Tibial artery (tissue), 4 donors: ENCODE measurements at regions not wholly inside any gene's neighbourhood (a gene's known extent, or its start where the extent isn't known, plus 50 kb on each side); places are given as distances from the start of the nearest gene placed in this dataset.
"Not testable (repeated sequence)": the region's sequence is repeated elsewhere in the genome, so short reads cannot be mapped to it uniquely, and the experiment has no call there.

ENCODE experiments used
- DNase-seq, 2 donors: peaks; one replicate each; pipeline ENCODE4 v3.0.0-alpha.2; 2019
- H3K27ac ChIP-seq, 2 donors: fragments of 200-600 bp; sonication (generic) in 1 of 2; 1 replicate in 1 of 2; 2 replicates in 1 of 2; pipeline ENCODE4 v1.5.1; 2018 to 2019; ENCODE audit warnings: mild to moderate bottlenecking in 1 of 2
- H3K27me3 ChIP-seq, 2 donors: fragments of 200-600 bp; sonication (generic) in 1 of 2; one replicate each; pipeline versions ENCODE4 v1.5.1 to v1.6.0; 2016 to 2019
- H3K36me3 ChIP-seq, 3 donors: fragments of 200-600 bp; sonication (generic) in 2 of 3; one replicate each; pipeline ENCODE4 v1.5.1; 2016 to 2019; ENCODE audit warnings: mild to moderate bottlenecking in 2 of 3
- H3K4me1 ChIP-seq, 4 donors: fragments of 200-600 bp; sonication (generic) in 2 of 4; 1 replicate in 3 of 4; 2 replicates in 1 of 4; pipeline ENCODE4 v1.5.1; 2016 to 2019
- H3K4me3 ChIP-seq, 2 donors: fragments of 200-600 bp; sonication (generic) in 1 of 2; 1 replicate in 1 of 2; 2 replicates in 1 of 2; pipeline ENCODE4 v1.5.1; 2018 to 2019; ENCODE audit warnings: mild to moderate bottlenecking in 2 of 2
- H3K9me3 ChIP-seq, 3 donors: fragments of 200-600 bp; sonication (generic) in 1 of 3; one replicate each; pipeline ENCODE4 v1.5.1; 2016 to 2019
- intact Hi-C: fragments of 100-400 bp; cut with DNase I; formaldehyde crosslinking; loops from one replicate; pipeline ENCODE4 v1.15.0; 2023; ENCODE audit warnings: low total_unique reads
- TF ChIP-seq, protein P1 (sequence below), 2 experiments: fragments of 200-600 bp in 1 of 2; fragments of 450-650 bp in 1 of 2; IDR thresholded peaks; one replicate each; pipeline ENCODE4 v1.5.1; 2017 to 2019; ENCODE audit warnings: antibody characterized with exemption in 2 of 2, mild to moderate bottlenecking in 1 of 2, moderate library complexity in 1 of 2

DNA sequence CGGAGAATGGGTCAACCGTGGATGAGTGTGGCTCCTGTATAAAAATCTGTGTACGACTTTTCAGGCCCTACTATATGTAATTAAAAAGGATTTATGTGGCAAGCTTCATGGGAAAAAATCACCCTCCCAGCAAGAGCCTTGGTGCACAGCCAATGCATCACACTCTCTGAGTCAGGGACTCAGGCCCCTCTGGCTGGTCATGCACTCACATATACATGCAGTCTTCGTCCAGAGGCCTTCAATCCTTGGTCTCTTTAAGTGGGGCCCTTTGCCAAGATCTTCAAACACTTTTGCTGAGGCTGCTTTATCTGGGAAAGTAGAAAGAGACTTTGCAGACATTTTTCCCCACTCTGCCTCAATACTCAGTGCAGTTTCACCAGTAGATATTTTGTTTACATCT, 311.4 kb upstream of the FSTL5 start:
- TF ChIP-seq, protein P1, sequence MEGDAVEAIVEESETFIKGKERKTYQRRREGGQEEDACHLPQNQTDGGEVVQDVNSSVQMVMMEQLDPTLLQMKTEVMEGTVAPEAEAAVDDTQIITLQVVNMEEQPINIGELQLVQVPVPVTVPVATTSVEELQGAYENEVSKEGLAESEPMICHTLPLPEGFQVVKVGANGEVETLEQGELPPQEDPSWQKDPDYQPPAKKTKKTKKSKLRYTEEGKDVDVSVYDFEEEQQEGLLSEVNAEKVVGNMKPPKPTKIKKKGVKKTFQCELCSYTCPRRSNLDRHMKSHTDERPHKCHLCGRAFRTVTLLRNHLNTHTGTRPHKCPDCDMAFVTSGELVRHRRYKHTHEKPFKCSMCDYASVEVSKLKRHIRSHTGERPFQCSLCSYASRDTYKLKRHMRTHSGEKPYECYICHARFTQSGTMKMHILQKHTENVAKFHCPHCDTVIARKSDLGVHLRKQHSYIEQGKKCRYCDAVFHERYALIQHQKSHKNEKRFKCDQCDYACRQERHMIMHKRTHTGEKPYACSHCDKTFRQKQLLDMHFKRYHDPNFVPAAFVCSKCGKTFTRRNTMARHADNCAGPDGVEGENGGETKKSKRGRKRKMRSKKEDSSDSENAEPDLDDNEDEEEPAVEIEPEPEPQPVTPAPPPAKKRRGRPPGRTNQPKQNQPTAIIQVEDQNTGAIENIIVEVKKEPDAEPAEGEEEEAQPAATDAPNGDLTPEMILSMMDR (IDR thresholded peaks at IDR 0.05) = no peak
- DNase-seq = no peak
- Histone ChIP-seq H3K27me3 (no peaks in the 10 kb centered on the region), H3K4me3 (no peak overlapping the region), H3K9me3 (peaks cover 0 to 3% (median 0%) of the 10 kb centered on the region in 3 donors), H3K36me3 (no peaks in the 10 kb centered on the region), H3K27ac (no peak overlapping the region), H3K4me1 (no peaks in the 10 kb centered on the region)
- intact Hi-C loops = no loop called here

DNA sequence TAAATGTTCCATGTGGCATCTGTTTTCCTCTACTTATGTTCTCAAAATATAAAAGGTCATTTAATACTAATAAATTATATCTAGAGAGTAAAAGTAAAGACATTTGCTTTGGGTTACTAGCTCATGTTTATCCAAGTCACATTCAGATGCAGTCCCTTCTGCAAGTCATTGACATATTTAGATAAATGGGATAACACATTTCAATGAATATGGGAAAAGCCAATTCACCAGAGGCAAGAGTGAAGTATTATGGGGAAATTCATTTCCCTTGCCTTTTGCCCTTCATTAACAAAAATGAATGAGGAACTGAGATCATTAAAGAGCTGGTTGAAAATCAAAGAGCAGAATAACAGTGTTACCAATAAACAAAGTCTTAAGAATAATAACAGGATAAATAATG, 306.2 kb upstream of the FSTL5 start:
- no peaks in the 10 kb centered on the region for H3K4me1 ChIP-seq
- H3K27ac ChIP-seq = no peak overlapping the region
- no peak for DNase-seq
- intact Hi-C loops = no loop called here
- no peaks in the 10 kb centered on the region for H3K27me3 ChIP-seq
- no peaks in the 10 kb centered on the region for H3K36me3 ChIP-seq
- no peaks in the 10 kb centered on the region for H3K9me3 ChIP-seq
- no peak overlapping the region for H3K4me3 ChIP-seq
- TF ChIP-seq, protein P1 (IDR thresholded peaks at IDR 0.05) = no peak

DNA sequence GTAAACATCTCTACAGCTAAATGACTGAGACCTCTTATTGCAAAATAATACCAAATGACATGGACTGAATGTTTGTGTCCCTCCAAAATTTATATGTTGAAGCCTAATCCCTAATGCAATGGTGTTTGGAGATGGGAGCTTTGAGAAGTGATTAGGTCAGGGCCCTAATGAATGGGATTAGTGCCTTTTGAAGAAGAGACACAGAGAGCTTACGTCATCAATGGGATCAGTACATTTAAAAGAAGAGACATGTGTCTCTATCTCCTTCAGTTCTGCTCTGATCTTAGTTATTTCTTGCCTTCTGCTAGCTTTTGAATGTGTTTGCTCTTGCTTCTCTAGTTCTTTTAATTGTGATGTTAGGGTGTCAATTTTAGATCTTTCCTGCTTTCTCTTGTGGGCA, 301.6 kb upstream of the FSTL5 start:
- H3K36me3 ChIP-seq, H3K4me3 ChIP-seq, H3K27ac ChIP-seq, DNase-seq, H3K4me1 ChIP-seq, H3K27me3 ChIP-seq, H3K9me3 ChIP-seq, intact Hi-C loops: not testable (repeated sequence)

DNA sequence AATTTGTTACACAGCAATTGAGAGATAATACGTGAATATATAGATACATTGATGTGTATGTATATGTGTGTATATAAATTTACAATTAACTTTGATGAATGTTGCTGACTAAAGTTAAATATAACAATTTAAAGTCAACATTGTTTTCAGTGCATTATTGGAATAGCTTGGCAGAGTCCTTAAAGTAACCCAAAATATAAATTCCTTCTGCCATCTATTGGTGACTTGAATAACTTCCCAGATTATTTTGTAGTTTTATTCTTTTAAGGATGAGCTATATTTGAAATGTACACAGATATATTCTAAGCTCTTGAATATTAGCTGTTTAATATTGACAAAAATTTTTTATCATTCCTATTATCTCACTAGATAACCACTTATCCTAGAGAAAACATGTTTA, 298.2 kb upstream of the FSTL5 start:
- no peaks in the 10 kb centered on the region for H3K9me3 ChIP-seq
- no peaks in the 10 kb centered on the region for H3K27me3 ChIP-seq
- no peaks in the 10 kb centered on the region for H3K4me1 ChIP-seq
- no peak overlapping the region for H3K4me3 ChIP-seq
- no peaks in the 10 kb centered on the region for H3K36me3 ChIP-seq
- TF ChIP-seq, protein P1 (IDR thresholded peaks at IDR 0.05) = no peak
- no peak for DNase-seq
- no peak overlapping the region for H3K27ac ChIP-seq
- intact Hi-C loops = no loop called here

DNA sequence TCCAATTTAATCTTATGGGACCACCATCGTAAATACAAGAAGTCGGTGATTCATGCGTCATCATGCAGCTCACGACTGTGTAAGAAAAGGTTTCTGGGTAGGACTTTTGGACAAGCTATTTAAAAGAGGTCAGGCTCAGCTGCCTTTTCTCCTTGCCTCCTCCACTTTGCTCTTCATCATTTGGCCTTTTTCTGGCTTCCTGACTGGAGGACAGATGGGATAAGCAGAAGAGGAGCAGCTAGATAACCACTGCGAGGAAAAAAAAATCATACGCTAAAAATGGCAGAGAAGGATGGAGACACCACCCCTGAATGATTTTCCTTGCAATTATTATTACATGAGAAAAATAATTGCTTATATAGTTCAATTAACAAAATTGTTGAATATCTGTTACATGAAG, 294.3 kb upstream of the FSTL5 start:
- DNase-seq = no peak
- intact Hi-C loops = no loop called here
- H3K4me1 ChIP-seq = no peaks in the 10 kb centered on the region
- H3K27me3 ChIP-seq = no peaks in the 10 kb centered on the region
- no peaks in the 10 kb centered on the region for H3K9me3 ChIP-seq
- TF ChIP-seq, protein P1 (IDR thresholded peaks at IDR 0.05) = no peak
- no peak overlapping the region for H3K27ac ChIP-seq
- H3K4me3 ChIP-seq = no peak overlapping the region
- no peaks in the 10 kb centered on the region for H3K36me3 ChIP-seq

DNA sequence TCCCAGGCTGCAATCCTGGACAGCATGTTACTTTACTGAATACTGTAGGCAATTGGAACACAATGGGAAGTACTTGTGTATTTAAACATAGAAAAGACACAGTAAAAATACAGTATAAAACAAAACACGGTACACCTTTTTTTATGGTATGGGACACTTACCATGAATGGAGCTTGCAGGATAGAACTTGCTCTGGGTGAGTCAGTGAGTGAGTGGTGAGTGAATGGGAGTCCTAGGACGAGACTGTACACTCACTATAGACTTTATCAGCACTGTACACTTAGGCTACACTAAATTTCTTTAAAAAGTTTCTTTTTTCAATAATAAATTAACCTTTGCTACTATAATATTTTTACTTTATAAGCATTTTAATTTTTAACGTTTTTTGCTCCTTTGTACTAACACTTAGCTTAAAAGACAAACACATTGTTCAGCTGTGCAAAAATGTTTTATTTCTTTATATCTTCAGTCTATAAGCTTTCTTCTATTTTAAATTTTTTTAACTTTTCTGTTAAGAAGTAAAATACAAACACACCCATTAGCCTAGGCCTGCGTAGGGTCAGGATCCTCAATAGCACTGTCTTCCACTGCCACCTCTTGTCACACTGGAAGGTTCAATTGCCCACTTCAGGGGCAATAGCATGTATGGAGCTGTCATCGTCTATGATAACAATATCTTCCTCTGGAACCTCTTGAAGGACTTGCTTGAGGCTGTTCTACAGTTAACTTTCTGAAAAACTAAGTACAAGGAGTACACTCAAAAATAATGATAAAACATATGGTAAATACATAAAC, 293.5 kb upstream of the FSTL5 start:
- Histone ChIP-seq H3K27ac (no peak overlapping the region), H3K4me1 (no peaks in the 10 kb centered on the region)
- intact Hi-C loops = no loop called here

More for the DNA sequence above, 293.5 kb upstream of the FSTL5 start:
- no peaks in the 10 kb centered on the region for H3K36me3 ChIP-seq
- no peak overlapping the region for H3K4me3 ChIP-seq
- TF ChIP-seq, protein P1 (IDR thresholded peaks at IDR 0.05) = no peak
- no peak for DNase-seq
- H3K27me3 ChIP-seq = no peaks in the 10 kb centered on the region
- no peaks in the 10 kb centered on the region for H3K9me3 ChIP-seq
